ENCODE measurements at regions not wholly inside any gene's neighbourhood (a gene's known extent, or its start where the extent isn't known, plus 50 kb on each side); places are given as distances from the start of the nearest gene placed in this dataset.

DNA sequence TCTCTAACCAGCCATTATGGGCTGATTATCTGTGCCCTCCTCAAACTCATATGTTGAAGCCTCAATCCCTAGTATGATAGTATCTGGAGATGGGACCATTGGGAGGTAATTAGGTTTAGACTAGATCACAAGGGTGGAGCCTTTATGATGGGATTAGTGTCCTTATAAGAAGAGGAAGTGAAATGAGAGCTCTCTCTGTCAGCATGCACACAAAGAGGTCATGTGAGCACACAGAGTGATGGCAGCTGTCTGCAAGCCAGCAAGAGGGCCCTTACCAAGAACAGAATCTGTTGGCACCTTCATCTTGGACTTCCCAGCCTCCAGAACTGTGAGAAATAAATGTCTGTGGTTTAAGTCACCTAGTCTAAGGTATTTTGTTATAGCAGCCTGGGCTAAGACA is 101.9 kb downstream of the PCTP start:
- TF ChIP-seq EZH2 (IDR thresholded peaks at IDR 0.05; ENCODE audit: low read depth, low read length, severe bottlenecking) (no peak), CTCF (IDR thresholded peaks at IDR 0.05; ENCODE audit: control extremely low read depth in 1 of 3, insufficient read depth in 1 of 3, low read depth in 1 of 3, low read length in 3 of 3) (no peak), POLR2A (IDR thresholded peaks at IDR 0.05; ENCODE audit: control extremely low read depth in 1 of 2, low read depth in 2 of 2, low read length in 2 of 2) (no peak), ZNF274 (IDR thresholded peaks at IDR 0.05; ENCODE audit: borderline replicate concordance, extremely low read depth, low read length) (no peak), YY1 (IDR thresholded peaks at IDR 0.05; ENCODE audit: low read depth, low read length) (no peak)
